DND-41 (cell line): ENCODE measurements at regions not wholly inside any gene's neighbourhood (a gene's known extent, or its start where the extent isn't known, plus 50 kb on each side); places are given as distances from the start of the nearest gene placed in this dataset.

Experiments
- EZH2 ChIP-seq: IDR thresholded peaks from 3 replicates; pipeline ENCODE4 v1.6.1; 2012; ENCODE audit warnings: borderline replicate concordance, low read depth, mild to moderate bottlenecking, moderate library complexity, low read length, inconsistent platforms; ENCODE audit not compliant: severe bottlenecking
- TF ChIP-seq, protein P1 (sequence below): IDR thresholded peaks from 2 replicates; pipeline ENCODE4 v1.5.1; 2012; ENCODE audit warnings: borderline replicate concordance, low read length, moderate library complexity, mild to moderate bottlenecking; ENCODE audit not compliant: poor library complexity, severe bottlenecking; ENCODE audit errors: extremely low read depth

DNA sequence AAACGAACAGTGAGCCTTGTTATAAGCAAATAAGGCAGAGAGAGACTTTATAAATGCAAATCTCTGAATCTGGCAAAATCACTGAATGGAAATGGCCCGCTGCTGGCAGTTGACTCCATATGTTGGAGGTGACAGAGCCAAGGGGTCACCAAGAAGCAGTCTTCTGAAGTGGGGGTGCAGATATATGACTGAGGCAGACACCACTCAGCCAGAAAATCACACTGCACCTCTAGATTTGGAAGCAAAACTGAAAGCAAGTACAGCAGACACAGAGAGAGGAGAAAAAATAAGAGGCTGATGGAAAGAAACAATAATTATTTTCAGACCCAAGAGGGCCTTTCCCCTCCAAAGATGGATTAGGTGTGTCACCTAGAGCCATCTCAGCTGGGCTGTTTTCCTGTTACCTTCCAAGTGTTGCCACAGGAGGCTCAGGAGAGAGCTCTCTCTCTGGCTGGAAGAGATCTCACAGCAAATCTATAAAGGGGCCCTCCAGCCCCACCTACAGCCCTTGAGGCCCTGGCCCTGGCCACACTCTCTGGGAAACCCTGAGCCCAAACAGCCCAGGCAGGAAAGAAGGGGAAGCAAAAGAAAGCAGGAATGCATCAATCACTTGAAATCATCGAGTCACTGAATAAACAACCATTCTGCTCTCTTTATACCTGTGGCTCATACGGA, 585.1 kb upstream of the PSMD7 start:
- TF ChIP-seq EZH2 = no peak
- TF ChIP-seq, protein P1, sequence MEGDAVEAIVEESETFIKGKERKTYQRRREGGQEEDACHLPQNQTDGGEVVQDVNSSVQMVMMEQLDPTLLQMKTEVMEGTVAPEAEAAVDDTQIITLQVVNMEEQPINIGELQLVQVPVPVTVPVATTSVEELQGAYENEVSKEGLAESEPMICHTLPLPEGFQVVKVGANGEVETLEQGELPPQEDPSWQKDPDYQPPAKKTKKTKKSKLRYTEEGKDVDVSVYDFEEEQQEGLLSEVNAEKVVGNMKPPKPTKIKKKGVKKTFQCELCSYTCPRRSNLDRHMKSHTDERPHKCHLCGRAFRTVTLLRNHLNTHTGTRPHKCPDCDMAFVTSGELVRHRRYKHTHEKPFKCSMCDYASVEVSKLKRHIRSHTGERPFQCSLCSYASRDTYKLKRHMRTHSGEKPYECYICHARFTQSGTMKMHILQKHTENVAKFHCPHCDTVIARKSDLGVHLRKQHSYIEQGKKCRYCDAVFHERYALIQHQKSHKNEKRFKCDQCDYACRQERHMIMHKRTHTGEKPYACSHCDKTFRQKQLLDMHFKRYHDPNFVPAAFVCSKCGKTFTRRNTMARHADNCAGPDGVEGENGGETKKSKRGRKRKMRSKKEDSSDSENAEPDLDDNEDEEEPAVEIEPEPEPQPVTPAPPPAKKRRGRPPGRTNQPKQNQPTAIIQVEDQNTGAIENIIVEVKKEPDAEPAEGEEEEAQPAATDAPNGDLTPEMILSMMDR = no peak
